ENCODE measurements at regions not wholly inside any gene's neighbourhood (a gene's known extent, or its start where the extent isn't known, plus 50 kb on each side); places are given as distances from the start of the nearest gene placed in this dataset.

DNA sequence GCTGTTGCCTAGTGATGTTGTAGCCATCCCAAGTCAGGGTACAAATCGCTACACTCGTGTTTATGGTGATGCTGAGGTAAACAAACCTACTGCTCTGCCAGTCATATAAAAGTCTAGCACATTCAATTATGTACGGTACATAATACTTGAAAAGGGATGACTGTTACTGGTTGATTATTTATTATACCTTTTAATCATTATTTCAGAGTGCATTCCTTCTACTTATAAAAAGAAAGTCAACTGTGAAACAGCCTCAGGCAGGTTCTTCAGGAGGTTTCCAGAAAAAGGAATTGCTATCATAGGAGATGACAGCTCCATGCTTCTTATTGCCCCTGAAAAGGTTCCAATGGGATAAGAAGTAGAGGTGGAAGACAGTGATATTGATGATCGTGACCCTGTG lies 652.5 kb upstream of the KIRREL3 start:
- Histone ChIP-seq H3K27me3 (ENCODE audit: insufficient read depth, low read depth, low read length) (no peaks in the 10 kb centered on the region), H3K9ac (ENCODE audit: low read length) (no peak overlapping the region), H3K79me2 (replicated peaks; ENCODE audit: insufficient read depth, low read length) (no peaks in the 10 kb centered on the region), H4K20me1 (ENCODE audit: insufficient read depth) (no peaks in the 10 kb centered on the region), H3K36me3 (ENCODE audit: insufficient read depth, low read length) (no peaks in the 10 kb centered on the region), H3F3A (ENCODE audit: insufficient read depth, low read length, poor library complexity, severe bottlenecking) (no peaks in the 10 kb centered on the region), H3K4me3 (ENCODE audit: low read length) (no peak overlapping the region), H3K4me2 (ENCODE audit: low read length) (no peak overlapping the region), H3K9me3 (ENCODE audit: low read length) (no peaks in the 10 kb centered on the region), H3K27ac (ENCODE audit: low read length) (no peak overlapping the region), H3K9me2 (ENCODE audit: insufficient read depth, low read length) (no peaks in the 10 kb centered on the region), H2AFZ (ENCODE audit: low read depth, low read length) (no peak overlapping the region)
- no peak for TF ChIP-seq MXI1 (conservative IDR thresholded peaks at IDR 0.05; ENCODE audit: poor library complexity, severe bottlenecking)
- TF ChIP-seq RAD21 (conservative IDR thresholded peaks at IDR 0.05), result no peak
- TF ChIP-seq, protein P1, sequence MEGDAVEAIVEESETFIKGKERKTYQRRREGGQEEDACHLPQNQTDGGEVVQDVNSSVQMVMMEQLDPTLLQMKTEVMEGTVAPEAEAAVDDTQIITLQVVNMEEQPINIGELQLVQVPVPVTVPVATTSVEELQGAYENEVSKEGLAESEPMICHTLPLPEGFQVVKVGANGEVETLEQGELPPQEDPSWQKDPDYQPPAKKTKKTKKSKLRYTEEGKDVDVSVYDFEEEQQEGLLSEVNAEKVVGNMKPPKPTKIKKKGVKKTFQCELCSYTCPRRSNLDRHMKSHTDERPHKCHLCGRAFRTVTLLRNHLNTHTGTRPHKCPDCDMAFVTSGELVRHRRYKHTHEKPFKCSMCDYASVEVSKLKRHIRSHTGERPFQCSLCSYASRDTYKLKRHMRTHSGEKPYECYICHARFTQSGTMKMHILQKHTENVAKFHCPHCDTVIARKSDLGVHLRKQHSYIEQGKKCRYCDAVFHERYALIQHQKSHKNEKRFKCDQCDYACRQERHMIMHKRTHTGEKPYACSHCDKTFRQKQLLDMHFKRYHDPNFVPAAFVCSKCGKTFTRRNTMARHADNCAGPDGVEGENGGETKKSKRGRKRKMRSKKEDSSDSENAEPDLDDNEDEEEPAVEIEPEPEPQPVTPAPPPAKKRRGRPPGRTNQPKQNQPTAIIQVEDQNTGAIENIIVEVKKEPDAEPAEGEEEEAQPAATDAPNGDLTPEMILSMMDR (IDR thresholded peaks at IDR 0.05; ENCODE audit: poor library complexity, severe bottlenecking), result no peak
- no peak for TF ChIP-seq SMC3 (conservative IDR thresholded peaks at IDR 0.05; ENCODE audit: poor library complexity)
- TF ChIP-seq TAF1 (IDR thresholded peaks at IDR 0.05; ENCODE audit: low read depth), result no peak
- TF ChIP-seq POLR2AphosphoS5 (IDR thresholded peaks at IDR 0.05), result no peak
- TF ChIP-seq EP300 (conservative IDR thresholded peaks at IDR 0.05; ENCODE audit: poor library complexity, severe bottlenecking), result no peak
- no peak for TF ChIP-seq EZH2 (IDR thresholded peaks at IDR 0.05; ENCODE audit: borderline replicate concordance, insufficient read depth, low read length, poor library complexity, severe bottlenecking)
- TF ChIP-seq, protein P2, sequence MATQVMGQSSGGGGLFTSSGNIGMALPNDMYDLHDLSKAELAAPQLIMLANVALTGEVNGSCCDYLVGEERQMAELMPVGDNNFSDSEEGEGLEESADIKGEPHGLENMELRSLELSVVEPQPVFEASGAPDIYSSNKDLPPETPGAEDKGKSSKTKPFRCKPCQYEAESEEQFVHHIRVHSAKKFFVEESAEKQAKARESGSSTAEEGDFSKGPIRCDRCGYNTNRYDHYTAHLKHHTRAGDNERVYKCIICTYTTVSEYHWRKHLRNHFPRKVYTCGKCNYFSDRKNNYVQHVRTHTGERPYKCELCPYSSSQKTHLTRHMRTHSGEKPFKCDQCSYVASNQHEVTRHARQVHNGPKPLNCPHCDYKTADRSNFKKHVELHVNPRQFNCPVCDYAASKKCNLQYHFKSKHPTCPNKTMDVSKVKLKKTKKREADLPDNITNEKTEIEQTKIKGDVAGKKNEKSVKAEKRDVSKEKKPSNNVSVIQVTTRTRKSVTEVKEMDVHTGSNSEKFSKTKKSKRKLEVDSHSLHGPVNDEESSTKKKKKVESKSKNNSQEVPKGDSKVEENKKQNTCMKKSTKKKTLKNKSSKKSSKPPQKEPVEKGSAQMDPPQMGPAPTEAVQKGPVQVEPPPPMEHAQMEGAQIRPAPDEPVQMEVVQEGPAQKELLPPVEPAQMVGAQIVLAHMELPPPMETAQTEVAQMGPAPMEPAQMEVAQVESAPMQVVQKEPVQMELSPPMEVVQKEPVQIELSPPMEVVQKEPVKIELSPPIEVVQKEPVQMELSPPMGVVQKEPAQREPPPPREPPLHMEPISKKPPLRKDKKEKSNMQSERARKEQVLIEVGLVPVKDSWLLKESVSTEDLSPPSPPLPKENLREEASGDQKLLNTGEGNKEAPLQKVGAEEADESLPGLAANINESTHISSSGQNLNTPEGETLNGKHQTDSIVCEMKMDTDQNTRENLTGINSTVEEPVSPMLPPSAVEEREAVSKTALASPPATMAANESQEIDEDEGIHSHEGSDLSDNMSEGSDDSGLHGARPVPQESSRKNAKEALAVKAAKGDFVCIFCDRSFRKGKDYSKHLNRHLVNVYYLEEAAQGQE (IDR thresholded peaks at IDR 0.05; ENCODE audit: borderline replicate concordance), result no peak

DNA sequence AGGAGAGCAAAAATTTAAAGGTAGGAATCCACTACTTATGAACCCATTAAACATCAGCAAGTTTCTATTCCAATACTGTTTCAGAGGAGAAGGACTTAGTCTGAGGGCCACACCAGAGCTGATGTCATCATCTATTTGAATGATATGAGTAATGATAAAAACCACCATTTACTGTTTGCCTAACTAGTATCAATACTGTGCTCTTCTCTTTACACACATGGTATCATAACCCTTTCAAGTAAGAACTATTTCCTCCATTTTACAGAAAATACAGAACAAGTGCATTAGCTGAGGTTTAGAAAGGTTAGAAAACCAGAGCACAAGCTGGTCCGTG lies 651.3 kb upstream of the KIRREL3 start:
- H3K9me3 ChIP-seq (ENCODE audit: low read length), result no peaks in the 10 kb centered on the region
- H3K36me3 ChIP-seq (ENCODE audit: insufficient read depth, low read length), result no peaks in the 10 kb centered on the region
- H3K27ac ChIP-seq (ENCODE audit: low read length), result no peak overlapping the region
- H3K27me3 ChIP-seq (ENCODE audit: insufficient read depth, low read depth, low read length), result no peaks in the 10 kb centered on the region
- no peak overlapping the region for H3K4me2 ChIP-seq (ENCODE audit: low read length)
- TF ChIP-seq RAD21 (conservative IDR thresholded peaks at IDR 0.05), result no peak
- no peaks in the 10 kb centered on the region for H4K20me1 ChIP-seq (ENCODE audit: insufficient read depth)
- no peak overlapping the region for H3K4me3 ChIP-seq (ENCODE audit: low read length)
- no peaks in the 10 kb centered on the region for H3F3A ChIP-seq (ENCODE audit: insufficient read depth, low read length, poor library complexity, severe bottlenecking)
- H2AFZ ChIP-seq (ENCODE audit: low read depth, low read length), result no peak overlapping the region
- no peak overlapping the region for H3K9ac ChIP-seq (ENCODE audit: low read length)
- H3K9me2 ChIP-seq (ENCODE audit: insufficient read depth, low read length), result no peaks in the 10 kb centered on the region
- H3K79me2 ChIP-seq (replicated peaks; ENCODE audit: insufficient read depth, low read length), result no peaks in the 10 kb centered on the region
